KOPT-K1 (cell line): ENCODE measurements at regions not wholly inside any gene's neighbourhood (a gene's known extent, or its start where the extent isn't known, plus 50 kb on each side); places are given as distances from the start of the nearest gene placed in this dataset.

ENCODE experiments used
- H3K27ac ChIP-seq: fragments of 200-600 bp; sonication (generic); 2 replicates; pipeline ENCODE4 v1.5.1; 2016; ENCODE audit warnings: antibody characterized with exemption, mild to moderate bottlenecking, low read depth, low read length; ENCODE audit not compliant: poor library complexity, severe bottlenecking
- H3K36me3 ChIP-seq: fragments of 200-600 bp; sonication (generic); 2 replicates; pipeline ENCODE4 v1.5.1; 2017; ENCODE audit warnings: antibody characterized with exemption, mild to moderate bottlenecking, low read length, moderate library complexity; ENCODE audit not compliant: insufficient read depth
- H3K9me3 ChIP-seq: fragments of 200-600 bp; sonication (generic); 2 replicates; pipeline ENCODE4 v1.5.1; 2017; ENCODE audit warnings: antibody characterized with exemption, low read length, mild to moderate bottlenecking; ENCODE audit not compliant: insufficient read depth, poor library complexity, severe bottlenecking

DNA sequence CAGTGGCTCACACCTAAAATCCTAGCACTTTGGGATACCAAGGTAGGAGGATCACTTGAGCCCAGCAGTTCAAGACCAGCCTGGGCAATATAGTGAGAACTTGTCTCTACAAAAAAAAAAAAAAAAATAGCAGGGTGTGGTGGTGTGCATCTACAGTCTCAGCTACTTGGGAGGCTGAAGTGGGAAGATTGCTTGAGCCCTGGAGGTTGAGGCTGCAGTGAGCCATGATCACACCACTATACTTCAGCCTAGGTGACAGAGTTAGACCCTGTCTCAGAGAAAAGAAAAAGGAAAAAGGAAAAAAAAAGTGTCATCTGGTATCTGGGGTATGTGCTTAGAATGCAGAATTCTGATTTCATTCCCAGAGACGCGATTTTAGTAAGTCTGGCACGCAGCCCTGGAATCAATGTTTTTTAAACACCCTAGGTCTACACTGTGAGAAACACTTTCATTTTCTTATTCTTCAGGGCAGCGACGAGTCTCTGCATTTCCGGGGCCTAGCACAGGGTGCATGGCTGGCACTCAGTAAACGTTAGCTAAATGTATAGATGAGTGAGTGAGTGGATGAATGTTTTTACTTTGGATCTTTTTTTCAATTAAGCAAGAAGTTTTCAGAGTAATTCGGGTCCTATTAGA is 243.8 kb upstream of the PWP1 start:
- Histone ChIP-seq H3K9me3 (no peaks in the 10 kb centered on the region), H3K36me3 (no peaks in the 10 kb centered on the region), H3K27ac (peak overlapping the region; percentile 44)

DNA sequence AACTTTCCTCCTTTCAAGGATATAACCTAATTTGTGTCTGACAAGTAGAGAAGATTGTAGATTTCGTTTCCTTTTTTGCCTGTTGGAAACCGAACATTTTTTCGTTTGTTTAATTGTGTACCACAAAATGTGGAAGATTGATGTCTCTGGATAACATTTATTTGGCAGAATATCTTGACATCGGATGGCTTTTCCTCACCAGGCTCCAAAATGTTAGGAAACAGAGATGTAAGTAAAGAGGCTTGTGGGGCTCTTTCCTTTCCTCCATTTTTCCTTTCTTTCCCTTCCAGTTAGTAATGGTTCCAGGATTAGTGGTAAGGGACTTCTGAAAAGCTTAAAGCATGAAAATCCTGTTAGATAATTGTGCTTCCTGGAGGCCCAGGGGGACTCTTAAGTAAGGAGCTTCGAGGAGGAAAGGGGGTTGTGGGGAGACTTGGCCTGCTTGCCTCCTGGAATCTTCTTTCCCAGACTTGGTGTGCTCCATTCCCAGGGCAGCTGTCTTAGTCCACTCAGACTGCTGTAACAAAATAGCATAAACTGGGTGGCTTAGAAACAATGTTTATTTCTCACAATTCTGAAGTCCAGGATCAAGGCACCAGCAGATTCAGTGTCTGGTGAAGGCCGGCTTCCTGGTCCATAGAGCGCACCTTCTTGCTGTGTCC is 243.1 kb upstream of the PWP1 start:
- no peaks in the 10 kb centered on the region for H3K36me3 ChIP-seq
- peak overlapping the region; percentile 44 for H3K27ac ChIP-seq
- H3K9me3 ChIP-seq, result no peaks in the 10 kb centered on the region

DNA sequence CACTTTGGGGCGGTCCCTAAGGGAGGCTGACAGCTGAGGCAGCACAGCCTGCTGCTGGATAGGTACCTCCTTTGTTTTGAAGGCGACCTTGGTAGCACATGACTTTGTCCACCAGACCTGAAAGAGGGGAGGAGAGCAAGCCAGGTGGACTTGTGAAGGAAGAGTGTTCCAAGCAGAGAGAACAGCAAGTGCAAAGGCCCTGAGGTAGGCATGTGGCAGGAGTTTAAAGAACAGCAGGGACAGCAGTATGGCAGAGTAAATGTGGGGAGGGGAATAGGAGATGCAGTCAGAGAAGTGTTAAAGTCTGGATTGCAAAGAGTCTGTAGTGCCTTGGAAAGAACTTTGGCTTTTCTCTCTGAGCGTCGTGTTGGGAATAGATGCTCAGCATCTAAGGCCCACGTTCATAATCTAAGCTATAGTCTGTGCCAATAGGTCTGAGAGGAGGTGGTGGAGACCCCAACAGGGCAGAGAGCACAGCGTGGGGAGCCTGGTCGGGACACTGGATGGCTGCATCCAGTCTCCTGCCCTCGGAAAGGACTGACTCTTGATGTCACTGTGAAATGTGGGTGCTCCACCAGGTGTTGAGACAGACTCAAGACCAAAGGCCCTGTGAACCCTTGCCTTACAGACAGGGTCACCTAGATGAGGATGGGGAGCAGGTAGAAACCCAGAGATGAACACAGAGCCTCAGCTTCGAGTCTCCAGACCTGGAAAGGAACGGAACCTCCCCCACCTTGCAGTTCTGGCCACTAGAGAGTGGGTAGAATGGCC is 242.1 kb upstream of the PWP1 start:
- H3K36me3 ChIP-seq, result no peaks in the 10 kb centered on the region
- no peaks in the 10 kb centered on the region for H3K9me3 ChIP-seq
- no peak overlapping the region for H3K27ac ChIP-seq

DNA sequence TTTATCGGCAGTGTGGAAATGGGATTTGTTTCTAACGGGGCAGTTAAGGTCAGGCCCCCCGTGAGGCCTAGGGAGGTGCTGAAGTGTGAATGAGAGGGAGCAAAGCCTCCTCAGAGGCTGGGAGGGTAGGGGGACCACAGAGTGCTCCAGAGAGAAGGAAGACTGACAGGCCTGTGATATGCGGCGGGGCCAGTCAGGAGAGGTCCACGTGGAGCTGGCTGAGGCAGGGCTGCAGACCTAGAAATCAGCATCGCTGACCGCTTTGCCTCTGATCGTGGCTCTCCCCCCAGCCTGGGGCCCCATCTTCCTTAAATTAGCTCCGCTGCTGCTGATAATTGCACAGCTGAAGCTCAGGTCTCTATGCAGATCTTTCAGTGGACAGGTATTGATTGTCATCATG is 240.8 kb upstream of the PWP1 start:
- Histone ChIP-seq H3K9me3 (no peaks in the 10 kb centered on the region), H3K36me3 (no peaks in the 10 kb centered on the region), H3K27ac (no peak overlapping the region)

DNA sequence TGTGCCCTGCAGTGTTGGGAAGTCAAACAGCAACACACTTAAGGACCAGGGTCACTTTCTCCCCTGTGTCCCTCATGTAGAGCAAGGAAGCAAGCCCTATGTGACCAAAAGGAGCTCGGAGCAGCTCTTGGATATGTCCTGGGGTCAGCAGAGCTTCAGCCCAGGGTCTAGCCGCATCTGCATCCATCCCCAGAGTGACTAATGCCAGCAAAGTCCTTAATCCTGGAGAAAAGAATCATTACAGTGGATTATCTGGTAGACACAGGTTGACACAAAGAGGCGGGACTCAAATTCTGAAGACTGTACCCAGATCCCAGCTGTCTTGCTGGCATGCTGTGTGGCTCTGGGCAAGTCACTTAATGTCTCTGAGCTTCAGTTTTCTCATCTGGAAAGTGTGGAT is 239.1 kb upstream of the PWP1 start:
- H3K9me3 ChIP-seq, result no peaks in the 10 kb centered on the region
- H3K36me3 ChIP-seq, result no peaks in the 10 kb centered on the region
- H3K27ac ChIP-seq, result no peak overlapping the region

DNA sequence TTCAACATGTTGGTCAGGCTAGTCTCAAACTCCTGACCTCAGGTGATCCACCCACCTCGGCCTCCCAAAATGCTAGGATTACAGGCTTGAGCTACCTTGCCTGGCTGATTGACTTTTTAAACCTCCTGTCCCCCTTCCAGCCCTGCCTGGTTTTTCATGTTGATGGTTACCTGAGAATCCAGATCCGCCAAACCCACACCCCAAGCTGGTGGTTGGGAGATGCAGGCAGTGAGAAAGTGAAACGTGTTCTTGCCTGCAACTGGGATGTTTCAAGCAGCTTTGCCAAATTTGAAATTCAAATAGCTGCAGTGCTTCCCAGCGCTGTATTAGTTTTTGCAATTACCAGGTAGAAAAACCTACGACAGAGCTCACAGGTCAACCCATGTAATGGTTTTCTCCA is 238.3 kb upstream of the PWP1 start:
- no peaks in the 10 kb centered on the region for H3K9me3 ChIP-seq
- H3K36me3 ChIP-seq, result no peaks in the 10 kb centered on the region
- H3K27ac ChIP-seq, result no peak overlapping the region

DNA sequence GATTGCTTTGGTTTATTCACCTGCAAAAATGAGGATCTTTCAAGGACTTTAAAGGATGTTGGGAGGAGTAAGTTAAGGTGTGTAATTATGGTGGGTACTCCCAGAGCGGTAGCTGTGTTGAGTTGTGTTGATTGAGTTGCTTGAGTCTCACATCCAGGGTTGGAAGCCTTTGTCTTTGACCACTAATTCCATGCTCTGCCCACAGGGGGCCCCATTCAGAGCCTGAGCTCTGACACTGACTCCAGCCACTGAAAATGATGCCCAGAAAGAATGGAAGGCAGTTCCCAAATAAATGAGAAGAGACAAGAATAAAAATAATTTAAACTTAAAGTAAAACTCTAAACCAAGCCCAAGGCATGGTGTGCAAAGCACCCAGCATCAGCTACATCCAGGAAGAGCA is 237.4 kb upstream of the PWP1 start:
- H3K9me3 ChIP-seq, result peaks cover 4% of the 10 kb centered on the region
- H3K27ac ChIP-seq, result no peak overlapping the region
- H3K36me3 ChIP-seq, result no peaks in the 10 kb centered on the region

DNA sequence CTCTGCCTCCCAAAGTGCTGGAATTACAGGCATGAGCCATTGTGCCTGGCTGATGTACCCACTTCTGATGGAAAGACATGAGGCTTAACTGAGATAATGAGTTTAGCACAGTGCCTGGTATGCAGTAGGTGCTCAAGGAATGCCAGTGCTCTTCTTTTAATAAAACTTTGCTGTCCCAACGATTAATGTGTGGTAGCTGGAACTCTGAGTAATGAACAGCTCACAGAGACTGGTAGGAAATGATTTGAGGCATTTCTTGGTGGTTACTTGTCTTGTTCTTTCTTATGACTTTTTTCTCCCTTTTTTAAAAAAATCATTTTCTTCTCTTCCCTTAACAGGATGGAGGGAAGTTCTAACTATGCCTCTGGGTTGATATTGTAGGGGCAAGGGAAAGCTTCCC is 235.7 kb upstream of the PWP1 start:
- Histone ChIP-seq H3K36me3 (no peaks in the 10 kb centered on the region), H3K27ac (no peak overlapping the region), H3K9me3 (peaks cover 5% of the 10 kb centered on the region)

DNA sequence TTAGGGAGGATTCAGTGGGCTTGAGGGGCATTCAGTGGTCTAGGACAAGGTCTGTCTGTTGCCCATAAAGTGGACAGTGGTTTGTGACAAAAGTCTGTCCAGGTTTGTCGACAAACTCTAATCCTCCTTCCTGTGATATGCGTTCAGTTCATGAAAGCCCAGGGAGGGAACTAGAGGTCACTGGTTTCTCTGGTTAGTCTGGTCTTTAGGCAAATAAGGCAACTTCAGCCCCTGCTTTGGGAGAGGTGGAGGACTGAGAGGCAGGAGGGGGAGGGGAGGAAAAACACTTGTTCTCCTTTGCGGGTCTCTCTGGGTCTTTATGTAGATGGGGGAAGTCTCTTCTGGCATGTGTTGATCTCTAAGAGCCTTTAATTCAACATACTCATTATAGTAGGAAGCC is 235.1 kb upstream of the PWP1 start:
- H3K27ac ChIP-seq, result no peak overlapping the region
- no peaks in the 10 kb centered on the region for H3K36me3 ChIP-seq
- H3K9me3 ChIP-seq, result peaks cover 5% of the 10 kb centered on the region

DNA sequence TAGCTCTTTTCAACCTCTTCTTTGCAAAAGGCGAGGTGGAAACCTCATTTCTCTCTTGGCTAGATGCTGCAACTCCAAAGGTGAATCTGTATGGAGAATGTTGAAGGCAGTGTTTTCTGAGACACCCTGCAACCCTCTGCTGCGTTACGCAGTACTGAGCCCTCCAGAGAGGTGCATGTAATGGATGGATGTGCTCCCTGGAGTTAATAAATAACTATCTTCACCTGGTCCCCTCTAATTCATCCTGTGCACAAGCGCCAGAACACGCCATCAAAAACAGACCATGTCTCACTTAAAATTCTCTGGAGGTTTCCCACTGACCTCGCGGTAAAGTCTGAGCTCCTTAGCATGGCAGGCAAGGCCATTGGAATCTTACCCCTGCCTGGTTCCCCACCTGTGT is 234.4 kb upstream of the PWP1 start:
- Histone ChIP-seq H3K9me3 (peaks cover 5% of the 10 kb centered on the region), H3K27ac (no peak overlapping the region), H3K36me3 (no peaks in the 10 kb centered on the region)

DNA sequence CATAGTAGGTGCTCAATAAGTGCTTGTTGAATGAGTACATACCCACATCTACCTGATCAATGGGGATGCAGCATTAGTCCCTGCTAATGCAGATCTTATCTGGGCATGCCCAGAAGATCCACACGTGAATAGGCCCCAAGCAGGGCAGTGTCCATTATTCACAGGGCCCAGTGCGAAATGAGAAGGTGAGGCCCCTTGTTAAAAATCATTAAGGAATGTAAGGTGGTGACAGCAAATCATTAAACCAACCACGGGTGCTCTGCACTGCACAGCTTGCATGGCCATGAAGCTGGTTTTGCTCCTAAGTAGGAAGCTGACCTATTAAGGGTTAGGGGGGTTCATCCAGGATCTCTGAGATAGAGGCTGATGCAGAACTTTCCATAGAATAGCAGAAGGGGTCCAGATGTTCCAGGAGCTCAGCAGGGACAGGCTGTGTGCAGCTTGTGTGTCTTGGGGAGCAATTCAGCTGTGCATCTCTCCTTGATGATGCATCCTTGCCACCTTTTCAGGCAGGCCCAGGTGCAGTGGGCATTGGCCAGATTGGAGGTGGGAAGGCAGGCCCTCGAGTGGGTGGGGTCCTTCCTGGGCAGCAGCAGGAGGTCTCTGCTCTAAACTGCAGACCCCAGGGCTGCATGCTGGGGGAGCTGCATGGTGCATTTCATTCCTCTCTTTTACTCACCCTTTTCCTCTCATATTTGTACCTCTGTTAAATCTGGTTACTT is 231.3 kb upstream of the PWP1 start:
- Histone ChIP-seq H3K36me3 (no peaks in the 10 kb centered on the region), H3K27ac (no peak overlapping the region), H3K9me3 (peaks cover 5% of the 10 kb centered on the region)

DNA sequence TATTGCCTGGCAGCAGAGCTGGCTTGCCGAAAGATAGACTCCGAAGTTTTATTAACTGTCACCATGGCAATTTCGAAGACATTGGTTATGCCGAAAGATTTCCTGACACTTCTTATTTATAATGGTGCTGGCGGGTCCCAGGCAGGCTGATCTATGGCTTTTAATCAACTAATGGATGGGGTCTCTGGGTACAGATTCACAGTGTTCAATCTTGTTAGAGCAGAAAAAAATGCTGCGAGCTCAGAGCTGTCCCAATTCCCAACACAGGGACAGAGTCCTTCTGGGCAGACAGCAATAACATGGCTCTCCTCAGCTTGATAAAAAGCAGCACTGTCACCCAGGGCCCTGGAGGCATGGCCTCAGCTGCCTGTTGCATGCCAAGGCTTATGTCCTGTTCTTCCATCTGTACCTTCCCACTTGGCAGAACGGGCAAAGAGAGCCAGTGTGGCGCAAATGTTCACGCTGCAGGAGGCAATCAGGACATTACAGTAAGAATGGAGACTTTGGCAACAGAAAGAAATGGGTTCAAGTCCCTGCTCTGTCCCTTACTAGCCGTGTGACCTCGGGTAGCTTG is 228.2 kb upstream of the PWP1 start:
- H3K9me3 ChIP-seq, result peaks cover 23% of the 10 kb centered on the region
- H3K36me3 ChIP-seq, result no peaks in the 10 kb centered on the region
- H3K27ac ChIP-seq, result no peak overlapping the region

DNA sequence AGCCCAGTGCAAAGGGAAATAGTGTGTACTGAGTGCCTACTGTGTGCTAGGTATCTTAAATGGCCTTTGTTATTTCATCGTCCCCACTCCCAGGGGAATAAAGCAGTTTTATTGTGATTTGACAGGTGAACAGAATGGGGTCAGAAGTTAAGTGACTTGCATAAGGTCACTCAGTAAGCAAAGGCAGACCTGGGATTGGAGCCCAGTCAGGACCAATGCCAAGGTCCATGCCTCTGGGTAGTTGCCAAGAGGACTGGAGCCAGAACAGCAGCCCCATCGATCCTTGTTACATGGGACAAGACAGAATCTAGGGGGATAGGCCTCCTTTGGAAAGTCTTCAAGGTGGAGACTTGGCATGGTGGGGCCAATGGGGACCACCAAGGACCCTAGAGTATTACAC is 227.4 kb upstream of the PWP1 start:
- Histone ChIP-seq H3K36me3 (no peaks in the 10 kb centered on the region), H3K9me3 (peaks cover 19% of the 10 kb centered on the region), H3K27ac (no peak overlapping the region)

DNA sequence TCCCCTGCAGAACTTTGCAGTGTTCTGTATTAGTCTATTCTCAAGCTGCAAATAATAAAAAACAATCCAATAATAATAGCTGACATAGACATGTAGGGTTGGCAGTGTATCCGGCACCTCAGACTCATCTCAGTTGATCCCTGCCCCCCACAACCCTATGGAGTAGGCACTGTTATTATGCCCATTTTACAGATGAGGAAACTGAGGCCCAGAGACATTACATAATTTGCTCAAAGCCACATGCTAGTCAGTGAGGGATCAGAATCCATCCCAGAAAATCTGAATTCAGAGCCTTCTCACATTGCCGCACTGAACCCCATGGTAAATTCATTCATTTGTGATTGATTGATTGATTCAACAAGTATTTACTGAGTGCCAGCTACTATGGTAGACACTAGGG is 226.6 kb upstream of the PWP1 start:
- H3K9me3 ChIP-seq, result peaks cover 17% of the 10 kb centered on the region
- H3K36me3 ChIP-seq, result no peaks in the 10 kb centered on the region
- no peak overlapping the region for H3K27ac ChIP-seq

DNA sequence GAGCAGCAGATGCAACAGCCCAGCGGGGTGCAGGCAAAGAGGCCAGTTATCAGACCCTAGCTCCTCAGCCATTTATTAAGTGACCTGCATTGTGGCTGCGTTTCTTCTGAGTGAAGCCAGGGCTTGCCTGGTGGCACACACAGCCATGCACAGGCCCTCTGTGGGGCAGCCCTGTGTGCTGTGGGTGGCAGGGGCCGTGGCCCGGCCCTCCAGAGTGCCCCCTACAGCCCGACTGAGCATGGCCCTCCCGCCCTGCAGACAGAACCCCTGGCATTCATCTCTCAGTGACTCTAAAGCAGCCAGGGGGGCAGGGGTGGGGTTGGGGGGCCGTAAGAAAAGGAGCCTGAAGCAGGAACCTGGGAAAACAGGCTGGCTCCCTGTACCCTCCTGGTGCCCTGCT is 226.0 kb upstream of the PWP1 start:
- Histone ChIP-seq H3K9me3 (peaks cover 17% of the 10 kb centered on the region), H3K36me3 (no peaks in the 10 kb centered on the region), H3K27ac (no peak overlapping the region)
